Islet precursor cell (in vitro differentiated cells): ENCODE measurements at regions not wholly inside any gene's neighbourhood (a gene's known extent, or its start where the extent isn't known, plus 50 kb on each side); places are given as distances from the start of the nearest gene placed in this dataset.

Experiments used
- DNase-seq: peaks from one replicate; pipeline ENCODE4 v3.0.0-alpha.2; 2018

- no peak for DNase-seq
Observed at GRCh38 chr7:131094685-131095084, 233.0 kb upstream of the MKLN1 start.

- no peak for DNase-seq
Observed at GRCh38 chr7:131095346-131095745, 232.3 kb upstream of the MKLN1 start.

- DNase-seq: no peak
Observed at GRCh38 chr7:131096267-131096927, 231.3 kb upstream of the MKLN1 start.

- no peak for DNase-seq
Observed at GRCh38 chr7:131097662-131098376, 229.9 kb upstream of the MKLN1 start.

GRCh38 chr7:131098527-131098926 is 229.1 kb upstream of the MKLN1 start:
- no peak for DNase-seq

GRCh38 chr7:131100357-131101054 is 227.2 kb upstream of the MKLN1 start:
- DNase-seq: no peak

- no peak for DNase-seq
Observed at GRCh38 chr7:131103997-131104396, 223.7 kb upstream of the MKLN1 start.

GRCh38 chr7:131104596-131105293 is 222.9 kb upstream of the MKLN1 start:
- no peak for DNase-seq

- peak; percentile 66 for DNase-seq
Observed at GRCh38 chr7:131105294-131105798, 222.3 kb upstream of the MKLN1 start.

- peak; percentile 83 for DNase-seq
Observed at GRCh38 chr7:131105799-131106680, 221.6 kb upstream of the MKLN1 start.

GRCh38 chr7:131106681-131107336 is 220.9 kb upstream of the MKLN1 start:
- DNase-seq: peak; percentile 60

GRCh38 chr7:131107337-131108211 is 220.1 kb upstream of the MKLN1 start:
- peak; percentile 69 for DNase-seq

GRCh38 chr7:131108212-131108940 is 219.3 kb upstream of the MKLN1 start:
- no peak for DNase-seq

GRCh38 chr7:131109011-131109758 is 218.5 kb upstream of the MKLN1 start:
- no peak for DNase-seq

- DNase-seq: peak; percentile 95
Observed at GRCh38 chr7:131109759-131110296, 217.8 kb upstream of the MKLN1 start.

GRCh38 chr7:131110297-131111080 is 217.2 kb upstream of the MKLN1 start:
- peak; percentile 56 for DNase-seq

GRCh38 chr7:131111081-131111576 is 216.5 kb upstream of the MKLN1 start:
- no peak for DNase-seq

GRCh38 chr7:131111792-131112191 is 215.9 kb upstream of the MKLN1 start:
- no peak for DNase-seq
